Testis (tissue), 2 donors: ENCODE measurements at regions not wholly inside any gene's neighbourhood (a gene's known extent, or its start where the extent isn't known, plus 50 kb on each side); places are given as distances from the start of the nearest gene placed in this dataset.

Source experiments
- CTCF ChIP-seq, 3 experiments: fragments of 450-650 bp in 2 of 3; fragments of 200-600 bp in 1 of 3; sonication (generic) in 1 of 3; IDR thresholded peaks; one replicate each; pipeline ENCODE4 v1.5.1; 2016 to 2019; ENCODE audit warnings: antibody characterized with exemption in 3 of 3, mild to moderate bottlenecking in 2 of 3, moderate library complexity in 1 of 3
- POLR2A ChIP-seq: fragments of 450-650 bp; IDR thresholded peaks from one replicate; pipeline ENCODE4 v1.6.1; 2017; ENCODE audit warnings: antibody characterized with exemption, mild to moderate bottlenecking, moderate library complexity

GRCh38 chr4:58254291-58254690, 1144.1 kb upstream of the IGFBP7 start:
- TF ChIP-seq POLR2A (no peak), CTCF (IDR thresholded peaks at IDR 0.05) (no peak)
